B cell (primary cell): ENCODE measurements at regions not wholly inside any gene's neighbourhood (a gene's known extent, or its start where the extent isn't known, plus 50 kb on each side); places are given as distances from the start of the nearest gene placed in this dataset.

ENCODE experiments used
- ATAC-seq: fragments of 200-7000 bp; cut with Tn5 transposase; one replicate; pipeline ENCODE4 v1.10.0; 2021; ENCODE audit warnings: low read depth, mild to moderate bottlenecking, moderate number of reproducible peaks, moderate library complexity
- CTCF ChIA-PET: fragments of 350-600 bp; sonication (Branson Sonifier 250); formaldehyde crosslinking; loops from one replicate; lab custom pipeline; 2021; ENCODE audit warnings: antibody characterized with exemption, inconsistent platforms; lab: Charles Lee
- POLR2A ChIA-PET: fragments of 350-600 bp; sonication (Branson Sonifier 250); formaldehyde crosslinking; loops from one replicate; lab custom pipeline; 2021; ENCODE audit warnings: antibody characterized with exemption; lab: Charles Lee
- DNase-seq: peaks from one replicate; pipeline ENCODE4 v3.0.0; 2013
- H2AFZ ChIP-seq: 2 replicates; pipeline ENCODE4 v1.6.1; 2012; ENCODE audit warnings: mild to moderate bottlenecking, low read depth, low read length; ENCODE audit not compliant: insufficient read depth, poor library complexity, severe bottlenecking
- H3K27ac ChIP-seq, 2 donors: 1 replicate in 1 of 2; 2 replicates in 1 of 2; pipeline ENCODE4 v1.5.1; 2012 to 2013; ENCODE audit warnings: low read length in 2 of 2, mild to moderate bottlenecking in 2 of 2, moderate library complexity in 1 of 2
- H3K27me3 ChIP-seq, 4 experiments: fragments of 200-600 bp in 1 of 4; sonication (generic) in 1 of 4; replicated peaks in 1 of 4; 1 replicate in 2 of 4; 2 replicates in 2 of 4; pipeline versions ENCODE4 v1.6.1 to v1.7.0; 2013 to 2016; ENCODE audit warnings: low read length in 3 of 4, mild to moderate bottlenecking in 2 of 4, mixed read lengths in 1 of 4, moderate library complexity in 1 of 4; ENCODE audit not compliant: insufficient read depth in 4 of 4, control insufficient read depth in 3 of 4; ENCODE audit errors: control extremely low read depth in 1 of 4
- H3K36me3 ChIP-seq, 2 experiments: replicated peaks in 1 of 2; 1 replicate in 1 of 2; 2 replicates in 1 of 2; pipeline versions ENCODE4 v1.6.1 to v1.7.1; 2013; ENCODE audit warnings: low read length in 1 of 2; ENCODE audit not compliant: insufficient read depth in 2 of 2, control insufficient read depth in 1 of 2; ENCODE audit errors: control extremely low read depth in 1 of 2, extremely low read depth in 1 of 2
- H3K4me1 ChIP-seq, 2 donors: fragments of 200-600 bp in 1 of 2; sonication (generic) in 1 of 2; 1 replicate in 1 of 2; 2 replicates in 1 of 2; pipeline versions ENCODE4 v1.5.1 to v1.6.1; 2013 to 2017; ENCODE audit warnings: low read length in 2 of 2; ENCODE audit not compliant: control insufficient read depth in 2 of 2, insufficient read depth in 2 of 2
- H3K4me2 ChIP-seq: replicated peaks from 2 replicates; pipeline ENCODE3; 2012; ENCODE audit warnings: mild to moderate bottlenecking, low read depth, low read length; ENCODE audit not compliant: poor library complexity, severe bottlenecking
- H3K4me3 ChIP-seq, 5 experiments: fragments of 200-600 bp in 1 of 5; sonication (generic) in 1 of 5; 1 replicate in 3 of 5; 2 replicates in 2 of 5; pipeline versions ENCODE4 v1.5.1 to v1.7.0; 2011 to 2016; ENCODE audit warnings: low read length in 4 of 5, mild to moderate bottlenecking in 4 of 5, low read depth in 2 of 5, control low read depth in 1 of 5, moderate library complexity in 1 of 5; ENCODE audit not compliant: insufficient read depth in 1 of 5; ENCODE audit errors: control extremely low read depth in 1 of 5, extremely low read depth in 1 of 5
- H3K79me2 ChIP-seq: fragments of 200-600 bp; sonication (generic); one replicate; pipeline ENCODE4 v1.6.0; 2016; ENCODE audit warnings: low read length; ENCODE audit not compliant: control insufficient read depth, insufficient read depth
- H3K9ac ChIP-seq: fragments of 200-600 bp; sonication (generic); 2 replicates; pipeline ENCODE4 v1.6.1; 2017; ENCODE audit warnings: mild to moderate bottlenecking, low read length, moderate library complexity
- H3K9me3 ChIP-seq, 3 donors: one replicate each; pipeline versions ENCODE4 v1.6.1 to v1.7.1; 2013; ENCODE audit warnings: low read length in 2 of 3; ENCODE audit not compliant: control insufficient read depth in 2 of 3, insufficient read depth in 1 of 3; ENCODE audit errors: control extremely low read depth in 1 of 3
- H4K20me1 ChIP-seq: 2 replicates; pipeline ENCODE4 v1.6.0; 2012; ENCODE audit warnings: mild to moderate bottlenecking, low read length; ENCODE audit not compliant: insufficient read depth, control insufficient read depth, poor library complexity, severe bottlenecking
- H3K27ac Mint-ChIP-seq: one replicate; pipeline ENCODE4 v1.8.0; 2021; ENCODE audit warnings: mixed read lengths
- H3K27me3 Mint-ChIP-seq: one replicate; pipeline ENCODE4 v1.8.0; 2021; ENCODE audit warnings: mixed read lengths
- H3K4me1 Mint-ChIP-seq: one replicate; pipeline ENCODE4 v1.8.0; 2021; ENCODE audit warnings: mixed read lengths
- H3K4me3 Mint-ChIP-seq: one replicate; pipeline ENCODE4 v1.8.0; 2021; ENCODE audit warnings: mixed read lengths
- H3K9me3 Mint-ChIP-seq: one replicate; pipeline ENCODE4 v1.8.0; 2022; ENCODE audit warnings: mixed read lengths; ENCODE audit not compliant: insufficient read depth
- CTCF ChIP-seq: fragments of 200-600 bp; IDR thresholded peaks from one replicate; pipeline ENCODE4 v1.8.0; 2022; ENCODE audit warnings: antibody characterized with exemption, mild to moderate bottlenecking
- EZH2 ChIP-seq: IDR thresholded peaks from 2 replicates; pipeline ENCODE4 v1.6.1; 2012; ENCODE audit warnings: borderline replicate concordance, low read depth, mild to moderate bottlenecking, moderate library complexity, low read length; ENCODE audit not compliant: insufficient read depth, poor library complexity, severe bottlenecking
- WGBS: methylation state at CpG from one replicate; pipeline ENCODE4 v1.1.5; 2013; ENCODE audit warnings: missing lambda C conversion rate; ENCODE audit not compliant: insufficient coverage; 5-methylcytosine and 5-hydroxymethylcytosine counted together
- intact Hi-C: fragments of 100-400 bp; cut with micrococcal nuclease; formaldehyde crosslinking; loops from one replicate; pipeline ENCODE4 v1.10.0; 2022

GRCh38 chr2:41597680-41598079 lies 450.1 kb upstream of the PKDCC start:
- ATAC-seq = no peak
- Histone ChIP-seq H2AFZ (no peak overlapping the region), H3K79me2 (no peaks in the 10 kb centered on the region), H3K27ac (no peak overlapping the region), H4K20me1 (no peaks in the 10 kb centered on the region), H3K9ac (no peak overlapping the region), H3K9me3 (no peaks in the 10 kb centered on the region), H3K4me3 (no peak overlapping the region), H3K27me3 (no peaks in the 10 kb centered on the region), H3K36me3 (no peaks in the 10 kb centered on the region), H3K4me2 (no peak overlapping the region), H3K4me1 (no peaks in the 10 kb centered on the region)
- WGBS = 80% methylated on average over 1 of the region's 2 CpGs
- Mint-ChIP-seq H3K27me3 (no peaks in the 10 kb centered on the region), H3K9me3 (no peaks in the 10 kb centered on the region), H3K4me3 (no peak overlapping the region), H3K4me1 (no peaks in the 10 kb centered on the region), H3K27ac (no peak overlapping the region)
- ChIA-PET POLR2A (no interaction called here), CTCF (no interaction called here)
- TF ChIP-seq EZH2 (no peak), CTCF (no peak)
- no peak for DNase-seq
- intact Hi-C loops = no loop called here

GRCh38 chr2:41598161-41598894 lies 449.5 kb upstream of the PKDCC start:
- Histone ChIP-seq H3K4me3 (no peak overlapping the region), H3K9me3 (no peaks in the 10 kb centered on the region), H3K4me1 (no peaks in the 10 kb centered on the region), H3K27ac (no peak overlapping the region), H3K4me2 (no peak overlapping the region), H3K36me3 (no peaks in the 10 kb centered on the region), H4K20me1 (no peaks in the 10 kb centered on the region), H3K79me2 (no peaks in the 10 kb centered on the region), H3K27me3 (no peaks in the 10 kb centered on the region), H3K9ac (no peak overlapping the region), H2AFZ (no peak overlapping the region)
- DNase-seq (no peak), ATAC-seq (no peak)
- CTCF ChIA-PET = no interaction called here
- TF ChIP-seq EZH2 = no peak
- TF ChIP-seq CTCF = no peak
- POLR2A ChIA-PET = no interaction called here
- Mint-ChIP-seq H3K4me1 (no peaks in the 10 kb centered on the region), H3K27me3 (no peaks in the 10 kb centered on the region), H3K27ac (no peak overlapping the region), H3K4me3 (no peak overlapping the region), H3K9me3 (no peaks in the 10 kb centered on the region)
- WGBS = no CpG with 5 or more reads among the region's 5 CpGs
- intact Hi-C loops = no loop called here
